Left ventricle myocardium superior (tissue), 1 donor: ENCODE measurements at regions not wholly inside any gene's neighbourhood (a gene's known extent, or its start where the extent isn't known, plus 50 kb on each side); places are given as distances from the start of the nearest gene placed in this dataset.
"Not testable (repeated sequence)": the region's sequence is repeated elsewhere in the genome, so short reads cannot be mapped to it uniquely, and the experiment has no call there.

Source experiments
- ATAC-seq: fragments of 200-7000 bp; cut with Tn5 transposase; one replicate; pipeline ENCODE4 v1.9.1; 2020; ENCODE audit warnings: mild to moderate bottlenecking, moderate library complexity
- DNase-seq: peaks from one replicate; pipeline ENCODE4 v3.0.0-alpha.2; 2020
- intact Hi-C: fragments of 100-400 bp; cut with micrococcal nuclease; formaldehyde crosslinking; loops from one replicate; pipeline ENCODE4 v1.11.0; 2022
- donor health status: DM: no; HTN: yes; CAD: no; lungs with severe emphysema.

DNA sequence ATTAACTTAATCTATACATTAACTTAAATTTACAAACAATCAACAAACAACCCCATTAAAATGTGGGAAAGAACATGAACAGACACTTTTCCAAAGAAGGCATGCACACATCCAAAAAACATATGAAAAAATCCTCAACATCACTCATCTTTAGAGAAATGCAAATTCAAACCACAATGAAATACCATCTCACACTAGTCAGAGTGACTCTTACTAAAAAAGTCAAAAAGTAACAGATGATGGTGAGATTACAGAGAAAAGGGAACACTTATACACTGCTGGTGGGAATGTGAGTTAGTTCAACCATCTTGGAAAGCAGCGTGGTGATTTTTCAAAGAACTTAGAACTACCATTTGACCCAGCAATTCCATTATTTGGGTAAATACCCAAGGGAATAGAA is 759.2 kb upstream of the SLITRK1 start:
- intact Hi-C loops = no loop called here
- DNase-seq = no peak
- no peak for ATAC-seq

- intact Hi-C loops = no loop called here
- no peak for DNase-seq
- no peak for ATAC-seq
Measured at GRCh38 chr13:84640691-84641090, 758.4 kb upstream of the SLITRK1 start.

DNA sequence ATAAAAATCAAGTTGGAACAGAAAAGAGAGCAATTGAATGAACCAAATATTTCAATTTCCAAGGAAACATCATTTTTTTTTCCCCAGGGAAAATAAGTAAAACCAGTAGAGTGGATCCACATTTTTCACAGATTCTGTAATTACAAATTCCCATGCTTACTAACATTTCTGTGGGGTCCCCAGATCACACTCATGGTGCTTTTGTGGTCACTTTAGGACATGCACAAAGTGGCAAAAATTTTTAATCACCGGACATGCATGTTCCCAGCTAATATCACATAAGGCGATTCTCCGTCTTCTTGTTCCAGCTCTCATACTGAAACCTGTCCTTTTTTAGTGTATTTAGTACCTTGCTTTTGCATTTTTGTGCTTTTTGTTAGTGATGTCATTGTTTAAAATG is 748.2 kb upstream of the SLITRK1 start:
- ATAC-seq = no peak
- intact Hi-C loops = no loop called here
- DNase-seq = no peak

DNA sequence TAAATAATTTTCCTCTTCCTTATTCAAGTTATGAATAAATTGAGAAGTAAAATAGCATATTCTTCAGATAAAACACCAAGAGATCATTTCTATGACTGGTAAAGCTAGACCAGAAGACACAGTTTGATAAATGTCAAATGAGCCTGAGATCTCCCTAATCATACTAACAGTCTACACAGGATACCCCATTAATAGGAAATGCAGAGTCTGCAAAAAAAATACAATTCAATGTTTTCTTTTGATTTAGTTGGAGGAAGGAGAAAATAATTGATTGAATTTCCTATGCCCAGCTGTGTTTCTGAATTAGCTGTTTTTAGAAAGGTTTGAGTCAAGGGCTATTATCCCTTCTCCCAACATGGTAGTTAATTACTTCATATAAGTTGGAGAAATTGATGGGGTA is 734.6 kb upstream of the SLITRK1 start:
- ATAC-seq (no peak), DNase-seq (no peak)
- intact Hi-C loops = no loop called here

DNA sequence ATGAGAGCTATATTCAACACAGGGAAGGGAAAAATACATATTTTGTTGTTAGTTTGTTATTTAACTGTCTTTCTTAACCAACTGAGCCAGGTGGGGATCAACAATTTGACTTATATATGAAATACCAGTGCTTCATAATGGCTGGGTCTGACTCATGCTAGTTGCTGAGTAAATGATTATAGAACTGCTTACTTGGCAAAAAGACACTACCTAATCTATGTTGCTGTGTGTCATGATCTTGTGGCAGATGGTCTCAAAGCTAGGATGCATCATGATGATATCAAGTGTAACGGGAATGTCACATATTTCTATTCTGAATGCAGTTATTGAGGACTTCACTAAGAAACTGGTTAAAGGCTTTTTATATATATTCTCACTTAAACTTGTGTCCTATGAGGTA is 727.4 kb upstream of the SLITRK1 start:
- no peak for DNase-seq
- intact Hi-C loops = no loop called here

DNA sequence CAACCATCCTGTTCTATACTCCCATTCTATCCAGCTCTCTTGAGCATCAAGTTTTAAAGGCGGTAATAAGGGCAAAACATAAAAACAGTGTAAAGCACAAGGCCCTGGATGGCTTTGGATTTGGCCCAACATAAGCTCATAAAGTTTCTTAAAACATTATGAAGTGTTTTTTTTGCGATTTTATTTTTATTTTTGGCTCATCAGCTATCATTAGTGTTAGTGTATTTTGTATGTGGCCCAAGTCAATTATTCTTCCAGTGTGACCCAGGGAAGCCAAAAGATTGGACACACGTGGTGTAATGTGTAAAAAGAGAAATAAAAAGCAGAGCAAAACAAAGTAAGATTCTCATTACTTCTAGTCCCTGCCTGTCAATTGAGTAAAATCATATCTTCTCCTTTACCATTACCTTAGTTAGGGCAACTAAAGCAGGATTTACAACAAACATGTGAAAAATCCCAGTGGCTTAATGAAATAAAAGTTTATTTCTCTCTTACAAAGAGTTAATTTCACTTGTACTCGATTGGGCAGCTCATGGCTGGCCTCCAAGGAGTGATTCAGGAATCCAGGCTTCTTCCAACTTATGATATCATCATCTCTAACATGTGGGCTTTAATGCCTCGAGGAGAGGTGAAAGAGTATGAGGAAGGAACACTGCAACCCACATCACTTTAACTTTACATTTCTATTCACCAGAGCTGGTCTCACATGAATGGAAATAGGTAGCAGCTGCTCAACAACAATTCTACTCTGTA is 725.2 kb upstream of the SLITRK1 start:
- DNase-seq = peak; percentile 31

More for the DNA sequence above, 727.4 kb upstream of the SLITRK1 start:
- no peak for ATAC-seq

GRCh38 chr13:84606616-84607015 is 724.3 kb upstream of the SLITRK1 start:
- intact Hi-C loops = no loop called here
- no peak for ATAC-seq

More for the DNA sequence above, 725.2 kb upstream of the SLITRK1 start:
- ATAC-seq = peak; percentile 57
- intact Hi-C loops = no loop called here

GRCh38 chr13:84605927-84606326 is 723.7 kb upstream of the SLITRK1 start:
- no peak for DNase-seq
- ATAC-seq = no peak
- intact Hi-C loops = no loop called here

More at GRCh38 chr13:84606616-84607015, 724.3 kb upstream of the SLITRK1 start:
- DNase-seq = no peak

DNA sequence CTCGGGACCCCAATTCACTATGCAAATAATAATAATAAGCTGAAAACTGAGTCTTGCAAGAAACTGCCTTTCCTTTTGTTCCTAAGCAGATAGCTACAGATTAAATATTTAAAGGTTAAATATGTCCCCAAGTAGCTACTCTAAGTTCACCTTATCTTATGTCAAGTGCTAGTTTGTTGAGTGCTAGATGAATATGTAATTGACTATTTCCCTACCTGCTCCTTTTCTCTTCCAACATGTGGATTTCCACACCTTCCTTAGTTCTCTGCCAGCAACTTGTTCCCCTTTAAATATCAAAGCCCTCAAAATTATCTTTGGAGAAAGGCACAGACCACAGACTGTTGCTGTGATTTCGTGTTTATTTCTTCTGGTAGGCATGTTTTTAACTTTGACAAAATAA is 709.2 kb upstream of the SLITRK1 start:
- intact Hi-C loops = no loop called here
- no peak for DNase-seq
- ATAC-seq = no peak

DNA sequence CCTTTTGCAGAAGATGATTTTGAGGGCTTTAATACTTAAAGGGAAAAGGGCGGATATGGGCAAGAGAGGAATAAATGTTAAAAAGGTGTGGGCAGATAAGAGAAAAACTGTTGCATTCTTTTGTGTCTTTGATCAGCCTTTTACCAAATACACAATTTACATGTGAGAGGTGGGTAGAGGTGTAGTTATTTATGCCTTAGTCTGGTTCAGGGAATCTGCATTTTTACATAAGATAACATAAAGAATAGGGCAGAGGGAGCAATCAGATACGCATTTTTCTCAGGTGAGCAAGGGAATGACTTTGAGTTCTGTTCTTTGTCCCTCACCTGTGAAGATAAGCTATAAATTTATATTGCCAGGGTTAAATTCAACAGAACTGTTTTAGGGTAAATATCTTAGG is 708.4 kb upstream of the SLITRK1 start:
- intact Hi-C loops = no loop called here
- no peak for ATAC-seq
- DNase-seq = no peak

- DNase-seq = no peak
- intact Hi-C loops = no loop called here
- no peak for ATAC-seq
Measured at GRCh38 chr13:84588023-84588422, 705.7 kb upstream of the SLITRK1 start.

- intact Hi-C loops, DNase-seq, ATAC-seq: not testable (repeated sequence)
Measured at GRCh38 chr13:84579901-84580300, 697.6 kb upstream of the SLITRK1 start.

DNA sequence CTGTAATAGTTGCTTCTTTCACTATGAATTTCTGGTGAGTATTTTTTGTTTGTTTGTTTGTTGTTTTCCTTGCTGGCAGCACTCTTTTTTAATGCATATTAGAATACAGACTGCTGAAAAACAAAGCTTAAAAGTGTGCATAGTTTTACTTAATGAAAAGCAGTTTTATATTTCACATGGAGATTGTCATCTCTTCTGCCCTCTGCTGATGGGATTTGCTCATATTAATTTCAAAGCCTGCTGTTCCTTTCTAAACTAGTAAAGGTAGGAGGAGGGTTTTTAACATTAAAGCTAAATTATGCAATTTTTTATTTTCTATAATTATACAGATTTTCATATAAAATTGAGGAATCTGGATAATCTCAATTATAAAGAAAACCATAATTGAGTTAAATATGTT is 692.6 kb upstream of the SLITRK1 start:
- no peak for DNase-seq
- no peak for ATAC-seq
- intact Hi-C loops = no loop called here

DNA sequence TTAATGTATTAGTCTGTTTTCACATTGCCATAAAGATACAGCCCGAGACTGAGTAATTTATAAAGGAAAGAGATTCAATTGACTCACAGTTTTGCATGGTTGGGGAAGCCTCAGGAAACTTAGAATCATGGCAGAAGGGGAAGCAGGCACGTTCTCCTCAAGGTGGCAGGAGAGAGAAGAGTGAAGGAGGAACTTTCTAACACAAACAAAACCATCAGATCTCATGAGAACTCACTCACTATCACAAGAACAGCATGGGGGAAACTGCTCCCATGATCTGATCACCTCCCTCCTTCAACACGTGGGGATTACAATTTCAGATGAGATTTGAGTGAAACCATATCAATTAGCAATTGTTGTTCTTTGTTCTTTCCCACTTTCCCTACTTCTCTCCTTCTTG is 689.0 kb upstream of the SLITRK1 start:
- ATAC-seq (no peak), DNase-seq (no peak)
- intact Hi-C loops = no loop called here

GRCh38 chr13:84570831-84571230 is 688.6 kb upstream of the SLITRK1 start:
- intact Hi-C loops = no loop called here
- DNase-seq = no peak

GRCh38 chr13:84569366-84569765 is 687.1 kb upstream of the SLITRK1 start:
- no peak for ATAC-seq
- DNase-seq = no peak
- intact Hi-C loops = no loop called here

More at GRCh38 chr13:84570831-84571230, 688.6 kb upstream of the SLITRK1 start:
- ATAC-seq = no peak

- intact Hi-C loops = no loop called here
- DNase-seq = no peak
- no peak for ATAC-seq
Measured at GRCh38 chr13:84567848-84568247, 685.6 kb upstream of the SLITRK1 start.

DNA sequence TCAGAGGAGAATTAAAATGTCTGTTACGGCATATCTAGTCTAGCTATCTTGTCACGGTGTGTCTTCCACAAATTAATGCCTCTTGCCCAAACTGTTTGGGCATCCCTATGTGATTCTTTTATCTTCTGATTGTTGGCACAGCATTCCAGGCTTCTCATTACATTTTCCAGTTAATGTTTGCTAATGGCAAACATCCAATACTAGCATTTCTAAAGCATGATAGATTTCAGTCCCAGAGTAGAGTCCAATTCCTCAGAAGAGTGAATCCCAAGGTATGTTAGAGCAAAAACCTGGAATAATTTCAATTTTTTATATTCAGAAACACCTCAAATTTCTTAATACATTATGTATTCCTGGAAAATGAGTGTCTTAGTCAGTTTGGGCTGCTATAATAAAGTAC is 684.5 kb upstream of the SLITRK1 start:
- ATAC-seq = no peak
- no peak for DNase-seq
- intact Hi-C loops = no loop called here

GRCh38 chr13:84563611-84564010 is 681.3 kb upstream of the SLITRK1 start:
- intact Hi-C loops = no loop called here
- ATAC-seq = no peak
- no peak for DNase-seq

GRCh38 chr13:84553227-84553626 is 671.0 kb upstream of the SLITRK1 start:
- no peak for ATAC-seq
- intact Hi-C loops = no loop called here

GRCh38 chr13:84543962-84544361 is 661.7 kb upstream of the SLITRK1 start:
- DNase-seq (no peak), ATAC-seq (no peak)
- intact Hi-C loops = no loop called here

More at GRCh38 chr13:84553227-84553626, 671.0 kb upstream of the SLITRK1 start:
- no peak for DNase-seq
